COR-L47 (cell line): ENCODE measurements at regions not wholly inside any gene's neighbourhood (a gene's known extent, or its start where the extent isn't known, plus 50 kb on each side); places are given as distances from the start of the nearest gene placed in this dataset.

Experiments
- DNase-seq: peaks from one replicate; lab custom pipeline; 2025; lab: John Stamatoyannopoulos, UW

DNA sequence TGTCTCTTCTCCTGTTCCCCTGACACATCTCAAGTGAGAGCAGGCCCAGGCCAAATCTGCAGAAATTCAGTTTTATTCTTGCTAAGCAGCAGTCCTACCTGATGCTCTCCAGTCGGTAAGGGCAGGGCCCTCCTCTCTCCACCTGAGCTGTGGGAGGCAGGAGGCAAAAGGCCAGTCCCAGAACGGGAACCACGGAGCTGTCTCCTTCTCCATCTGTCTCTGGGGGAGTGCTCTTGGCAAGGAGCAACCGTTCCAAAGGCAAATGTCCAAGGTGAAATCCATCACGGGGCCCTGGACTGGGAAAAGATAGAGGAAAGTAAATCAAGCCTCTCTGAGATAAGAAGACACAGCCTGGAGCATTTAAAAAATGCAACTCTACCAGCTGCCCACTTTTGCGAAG, 65.2 kb upstream of the CDON start:
- DNase-seq, result no peak

- no peak for DNase-seq
Measured at GRCh38 chr11:126127284-126127845, 64.7 kb upstream of the CDON start.

- DNase-seq, result no peak
Measured at GRCh38 chr11:126124231-126124661, 61.6 kb upstream of the CDON start.

DNA sequence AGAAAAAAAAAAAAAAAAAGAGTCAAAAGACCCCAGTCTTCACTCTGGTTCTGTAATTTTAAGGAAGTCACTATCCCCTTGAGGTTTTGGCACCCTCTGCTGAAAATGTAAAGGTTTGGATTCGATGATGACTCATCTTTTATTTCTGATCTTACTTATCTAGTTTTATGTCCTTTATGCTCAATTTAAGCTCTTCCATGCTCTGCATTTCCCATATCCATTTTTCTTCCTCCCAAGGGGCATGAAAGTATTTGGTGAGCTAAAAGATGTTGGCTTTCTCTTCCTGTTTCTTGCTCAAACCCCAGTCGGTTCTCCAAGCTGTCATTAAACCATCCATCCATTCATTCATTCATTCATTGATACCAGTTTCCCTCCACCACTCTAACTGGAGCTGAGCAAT, 61.0 kb upstream of the CDON start:
- DNase-seq, result no peak

GRCh38 chr11:126122863-126123262, 60.2 kb upstream of the CDON start:
- DNase-seq, result no peak

DNA sequence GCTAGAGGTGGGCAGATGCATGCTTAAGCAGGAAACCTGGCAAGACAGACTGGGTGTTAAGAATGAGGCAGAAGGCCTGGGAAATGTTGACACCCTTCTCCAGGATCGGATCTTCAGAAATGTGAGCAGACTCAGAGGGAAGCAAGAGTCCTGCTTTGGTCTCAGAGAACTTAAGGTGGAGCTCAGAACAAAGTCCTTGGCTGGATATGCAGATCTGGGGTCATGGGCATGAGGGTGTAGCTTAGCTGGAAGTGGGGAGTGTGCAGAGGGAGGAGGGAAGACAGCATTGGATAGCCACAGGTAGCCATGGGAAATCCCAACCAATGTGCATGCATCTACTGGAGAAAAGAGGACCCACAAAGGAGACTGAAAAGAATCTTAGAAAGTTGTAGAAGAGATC, 58.6 kb upstream of the CDON start:
- DNase-seq, result no peak

DNA sequence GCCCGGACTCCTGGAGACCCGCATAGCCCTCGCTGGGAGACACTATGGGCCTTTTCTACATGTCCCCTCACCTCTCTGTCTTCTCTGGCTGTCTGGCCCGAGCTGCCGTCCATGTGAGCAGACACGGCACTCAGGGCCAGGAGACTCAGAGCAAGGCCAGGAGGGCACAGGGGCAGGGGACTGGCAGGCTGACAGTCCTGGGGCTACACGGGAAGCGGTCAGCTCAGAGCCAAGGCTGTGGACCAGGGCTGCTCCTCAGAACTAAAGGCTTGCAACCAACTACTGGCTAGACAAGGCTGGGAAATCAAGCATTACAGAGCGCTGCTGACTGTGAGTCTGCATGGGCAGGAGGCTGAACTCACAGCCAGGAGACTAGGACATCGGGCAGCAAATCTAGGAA, 56.1 kb upstream of the CDON start:
- DNase-seq, result no peak

- peak; percentile 69 for DNase-seq
Measured at GRCh38 chr11:126115816-126116331, 53.2 kb upstream of the CDON start.

GRCh38 chr11:126115127-126115495, 52.4 kb upstream of the CDON start:
- DNase-seq, result peak; percentile 80

DNA sequence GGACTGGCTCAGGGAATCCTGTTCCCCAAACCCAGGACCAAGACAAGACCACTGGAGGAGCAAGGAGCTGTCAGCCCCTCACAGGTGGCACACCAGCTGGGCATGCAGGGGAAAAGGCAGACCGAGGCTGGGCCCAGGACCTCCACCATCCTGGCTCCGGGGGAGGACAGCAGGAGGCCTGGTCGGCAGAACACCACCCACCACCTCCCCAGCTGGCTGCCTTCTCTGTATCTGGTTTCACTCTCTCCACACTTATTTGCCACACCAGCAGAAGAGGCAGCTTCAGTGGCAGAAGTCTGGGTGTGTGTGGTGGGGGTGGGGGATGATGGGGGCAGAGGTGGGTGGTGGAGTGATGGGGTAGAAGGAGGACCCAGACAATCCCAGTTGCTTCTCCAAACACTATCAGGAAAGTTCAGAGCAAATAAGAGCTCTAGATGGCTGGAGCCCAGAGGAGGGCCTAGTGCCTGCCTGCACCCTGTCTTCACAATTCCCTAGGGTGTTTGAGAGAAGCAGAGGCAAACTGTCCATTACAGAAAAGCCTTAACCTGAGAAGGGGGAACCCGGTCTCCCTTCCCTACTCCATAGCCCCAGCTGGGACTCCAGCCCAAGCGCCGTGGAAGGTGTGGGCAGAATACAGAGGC, 51.9 kb upstream of the CDON start:
- DNase-seq, result no peak

GRCh38 chr11:126113963-126114362, 51.3 kb upstream of the CDON start:
- no peak for DNase-seq

GRCh38 chr11:126113515-126113957, 50.9 kb upstream of the CDON start:
- DNase-seq, result peak; percentile 41

DNA sequence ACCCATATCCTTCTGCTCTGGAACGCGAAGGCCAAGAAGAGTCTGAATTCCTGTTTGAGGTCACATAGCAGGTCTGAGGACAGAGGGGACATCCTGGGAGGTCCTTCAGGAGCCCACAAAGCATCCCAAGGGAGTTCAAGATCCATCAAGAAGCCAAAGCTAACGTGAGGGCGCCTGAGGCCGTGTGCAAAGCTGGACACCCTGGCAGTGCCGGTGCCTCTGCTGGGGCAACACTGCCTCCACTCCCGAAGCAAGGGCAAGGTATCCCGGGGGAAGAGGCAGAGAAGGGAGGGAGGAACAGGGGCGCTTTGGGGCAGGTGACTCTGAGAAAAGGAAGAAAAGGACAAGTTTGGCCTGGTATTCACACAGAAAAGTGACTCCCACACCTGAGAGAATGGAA, 50.3 kb upstream of the CDON start:
- DNase-seq, result no peak

- DNase-seq, result no peak
Measured at GRCh38 chr11:126112547-126112946, 49.9 kb upstream of the CDON start.
